Mesendoderm (in vitro differentiated cells): ENCODE measurements at regions not wholly inside any gene's neighbourhood (a gene's known extent, or its start where the extent isn't known, plus 50 kb on each side); places are given as distances from the start of the nearest gene placed in this dataset.
"Not testable (repeated sequence)": the region's sequence is repeated elsewhere in the genome, so short reads cannot be mapped to it uniquely, and the experiment has no call there.

Source experiments
- DNase-seq: peaks from one replicate; pipeline ENCODE4 v3.0.0; 2013
- H2AK5ac ChIP-seq: 2 replicates; pipeline ENCODE4 v1.6.1; 2013; ENCODE audit warnings: low read length, inconsistent platforms
- H2BK120ac ChIP-seq: 2 replicates; pipeline ENCODE4 v1.6.1; 2013; ENCODE audit warnings: low read depth, mild to moderate bottlenecking, low read length, moderate library complexity, mixed read lengths
- H2BK15ac ChIP-seq: replicated peaks from 2 replicates; pipeline ENCODE4 v1.6.1; 2013; ENCODE audit warnings: low read depth, mild to moderate bottlenecking, moderate library complexity
- H2BK5ac ChIP-seq: 2 replicates; pipeline ENCODE4 v1.6.1; 2013; ENCODE audit warnings: low read length, inconsistent platforms
- H3K18ac ChIP-seq: 2 replicates; pipeline ENCODE4 v1.6.1; 2013; ENCODE audit warnings: mild to moderate bottlenecking, low read length, mixed read lengths
- H3K23ac ChIP-seq: one replicate; pipeline ENCODE4 v1.6.1; 2013; ENCODE audit warnings: low read length
- H3K27ac ChIP-seq: 2 replicates; pipeline ENCODE4 v1.5.1; 2013; ENCODE audit warnings: low read depth, mild to moderate bottlenecking, inconsistent platforms, low read length, moderate library complexity
- H3K27me3 ChIP-seq: 2 replicates; pipeline ENCODE4 v1.6.1; 2013; ENCODE audit warnings: low read length, control low read depth, mild to moderate bottlenecking, inconsistent platforms; ENCODE audit not compliant: insufficient read depth, poor library complexity
- H3K36me3 ChIP-seq: 2 replicates; pipeline ENCODE4 v1.6.1; 2013; ENCODE audit warnings: low read length, inconsistent platforms; ENCODE audit not compliant: control insufficient read depth, insufficient read depth
- H3K4ac ChIP-seq: one replicate; pipeline ENCODE4 v1.6.1; 2013; ENCODE audit warnings: low read depth, mild to moderate bottlenecking, low read length, moderate library complexity
- H3K4me1 ChIP-seq: 2 replicates; pipeline ENCODE4 v1.6.1; 2013; ENCODE audit warnings: low read depth, low read length, inconsistent platforms; ENCODE audit not compliant: control insufficient read depth
- H3K4me2 ChIP-seq: 2 replicates; pipeline ENCODE4 v1.6.1; 2013; ENCODE audit warnings: low read length
- H3K4me3 ChIP-seq: 2 replicates; pipeline ENCODE4 v1.5.1; 2013; ENCODE audit warnings: mild to moderate bottlenecking, low read length
- H3K56ac ChIP-seq: one replicate; pipeline ENCODE4 v1.6.1; 2013; ENCODE audit warnings: low read length
- H3K79me1 ChIP-seq: 2 replicates; pipeline ENCODE4 v1.6.1; 2013; ENCODE audit warnings: low read length, inconsistent platforms
- H3K79me2 ChIP-seq: 2 replicates; pipeline ENCODE4 v1.6.1; 2013; ENCODE audit warnings: mild to moderate bottlenecking, low read length; ENCODE audit not compliant: control insufficient read depth, insufficient read depth
- H3K9ac ChIP-seq: 2 replicates; pipeline ENCODE4 v1.6.1; 2013; ENCODE audit warnings: low read length, inconsistent platforms
- H4K5ac ChIP-seq: one replicate; pipeline ENCODE4 v1.6.1; 2013; ENCODE audit warnings: low read length
- H4K8ac ChIP-seq: one replicate; pipeline ENCODE4 v1.6.1; 2013; ENCODE audit warnings: low read depth, mild to moderate bottlenecking, control low read depth, low read length, moderate library complexity
- WGBS: extraction: QIAGEN DNeasy Blood & Tissue Kit; methylation state at CpG from one replicate; pipeline ENCODE4 v1.1.7; 2013; ENCODE audit warnings: low lambda C conversion rate, missing lambda C conversion rate; ENCODE audit not compliant: insufficient coverage; ENCODE audit errors: extremely low coverage; 5-methylcytosine and 5-hydroxymethylcytosine counted together

GRCh38 chr6:67689329-67689728 lies 945.8 kb upstream of the ADGRB3 start:
- H3K4me2 ChIP-seq = no peak overlapping the region
- no peak overlapping the region for H3K23ac ChIP-seq
- H3K36me3 ChIP-seq = no peaks in the 10 kb centered on the region
- H3K9ac ChIP-seq = no peak overlapping the region
- no peak overlapping the region for H3K4ac ChIP-seq
- H3K27me3 ChIP-seq = no peaks in the 10 kb centered on the region
- no peak overlapping the region for H4K8ac ChIP-seq
- H2BK120ac ChIP-seq = no peak overlapping the region
- no CpG with 5 or more reads among the region's 1 CpG for WGBS
- no peak overlapping the region for H3K4me3 ChIP-seq
- H2BK15ac ChIP-seq = no peak overlapping the region
- H2BK5ac ChIP-seq = no peak overlapping the region
- H2AK5ac ChIP-seq = no peak overlapping the region
- no peak for DNase-seq
- no peaks in the 10 kb centered on the region for H3K4me1 ChIP-seq
- H3K79me1 ChIP-seq = no peaks in the 10 kb centered on the region
- no peak overlapping the region for H4K5ac ChIP-seq
- no peak overlapping the region for H3K56ac ChIP-seq
- no peak overlapping the region for H3K27ac ChIP-seq
- no peak overlapping the region for H3K18ac ChIP-seq
- H3K79me2 ChIP-seq = no peaks in the 10 kb centered on the region

GRCh38 chr6:67687396-67687795 lies 947.7 kb upstream of the ADGRB3 start:
- Histone ChIP-seq H3K56ac (no peak overlapping the region), H3K23ac (no peak overlapping the region), H3K27ac (no peak overlapping the region), H3K9ac (no peak overlapping the region), H2AK5ac (no peak overlapping the region), H4K5ac (no peak overlapping the region), H3K4me2 (no peak overlapping the region), H2BK5ac (no peak overlapping the region), H3K4ac (no peak overlapping the region), H3K79me1 (no peaks in the 10 kb centered on the region), H3K79me2 (no peaks in the 10 kb centered on the region), H3K18ac (no peak overlapping the region), H4K8ac (no peak overlapping the region), H3K4me1 (no peaks in the 10 kb centered on the region), H3K27me3 (no peaks in the 10 kb centered on the region), H2BK15ac (no peak overlapping the region), H3K36me3 (no peaks in the 10 kb centered on the region), H2BK120ac (no peak overlapping the region), H3K4me3 (no peak overlapping the region)
- 100% methylated on average over 1 of the region's 7 CpGs for WGBS
- DNase-seq = no peak

- H2BK120ac ChIP-seq, H3K79me2 ChIP-seq, H2AK5ac ChIP-seq, H3K9ac ChIP-seq, H3K23ac ChIP-seq, H3K36me3 ChIP-seq, H3K56ac ChIP-seq, H3K4me2 ChIP-seq, H4K5ac ChIP-seq, H3K27ac ChIP-seq, H3K79me1 ChIP-seq, H2BK5ac ChIP-seq, H3K27me3 ChIP-seq, H4K8ac ChIP-seq, H3K4me1 ChIP-seq, H2BK15ac ChIP-seq, DNase-seq, H3K4me3 ChIP-seq, H3K4ac ChIP-seq, H3K18ac ChIP-seq: not testable (repeated sequence)
- WGBS = no CpG with 5 or more reads among the region's 1 CpG
Measured at GRCh38 chr6:67686225-67686624, 948.9 kb upstream of the ADGRB3 start.

GRCh38 chr6:67683960-67684359 lies 951.1 kb upstream of the ADGRB3 start:
- H3K9ac ChIP-seq = no peak overlapping the region
- H3K18ac ChIP-seq = no peak overlapping the region
- H3K4me2 ChIP-seq = no peak overlapping the region
- no peaks in the 10 kb centered on the region for H3K79me1 ChIP-seq
- no peak overlapping the region for H2AK5ac ChIP-seq
- no peaks in the 10 kb centered on the region for H3K27me3 ChIP-seq
- no peak overlapping the region for H2BK5ac ChIP-seq
- H3K79me2 ChIP-seq = no peaks in the 10 kb centered on the region
- H3K36me3 ChIP-seq = no peaks in the 10 kb centered on the region
- H4K5ac ChIP-seq = no peak overlapping the region
- H3K27ac ChIP-seq = no peak overlapping the region
- H3K23ac ChIP-seq = no peak overlapping the region
- no peak overlapping the region for H2BK120ac ChIP-seq
- no CpG with 5 or more reads among the region's 1 CpG for WGBS
- no peak overlapping the region for H4K8ac ChIP-seq
- H3K4me1 ChIP-seq = no peaks in the 10 kb centered on the region
- H2BK15ac ChIP-seq = no peak overlapping the region
- H3K4me3 ChIP-seq = no peak overlapping the region
- no peak overlapping the region for H3K56ac ChIP-seq
- H3K4ac ChIP-seq = no peak overlapping the region
- DNase-seq = no peak

- Histone ChIP-seq H2BK5ac (no peak overlapping the region), H3K9ac (no peak overlapping the region), H4K5ac (no peak overlapping the region), H3K4me1 (no peaks in the 10 kb centered on the region), H3K4me3 (no peak overlapping the region), H3K27me3 (no peaks in the 10 kb centered on the region), H3K79me1 (no peaks in the 10 kb centered on the region), H3K23ac (no peak overlapping the region), H3K4ac (no peak overlapping the region), H3K79me2 (no peaks in the 10 kb centered on the region), H3K4me2 (no peak overlapping the region), H3K36me3 (no peaks in the 10 kb centered on the region), H2BK120ac (no peak overlapping the region), H2BK15ac (no peak overlapping the region), H2AK5ac (no peak overlapping the region), H3K18ac (no peak overlapping the region), H3K27ac (no peak overlapping the region), H3K56ac (no peak overlapping the region), H4K8ac (no peak overlapping the region)
- no CpG with 5 or more reads among the region's 2 CpGs for WGBS
- DNase-seq = no peak
Measured at GRCh38 chr6:67680297-67680932, 954.7 kb upstream of the ADGRB3 start.
